ENCODE measurements at regions not wholly inside any gene's neighbourhood (a gene's known extent, or its start where the extent isn't known, plus 50 kb on each side); places are given as distances from the start of the nearest gene placed in this dataset.

DNA sequence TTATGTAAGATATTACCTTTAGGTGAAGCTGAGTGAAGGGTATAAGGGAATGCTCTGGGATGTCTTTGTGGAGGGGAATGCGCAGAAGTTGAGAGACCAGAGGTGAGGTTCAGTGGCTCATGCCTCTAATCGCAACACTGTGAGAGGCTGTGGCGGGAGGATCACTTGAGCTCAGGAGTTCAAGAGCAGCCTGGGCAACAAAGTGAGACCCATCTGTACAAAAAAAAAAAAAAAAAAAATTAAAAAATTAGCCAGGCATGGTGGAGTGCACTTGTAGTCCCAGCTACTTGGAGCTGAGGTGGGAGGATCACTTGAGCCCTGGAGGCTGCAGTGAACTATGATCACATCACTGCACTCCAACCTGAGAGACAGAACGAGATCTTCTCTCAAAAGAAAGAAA, 57.3 kb upstream of the SP3 start:
- DNase-seq, result no peak
- in situ Hi-C loops (cut with MboI; ENCODE audit: low pct_unique_long_range_greater_than_20kb, low sequenced_read_pairs), result no loop called here

DNA sequence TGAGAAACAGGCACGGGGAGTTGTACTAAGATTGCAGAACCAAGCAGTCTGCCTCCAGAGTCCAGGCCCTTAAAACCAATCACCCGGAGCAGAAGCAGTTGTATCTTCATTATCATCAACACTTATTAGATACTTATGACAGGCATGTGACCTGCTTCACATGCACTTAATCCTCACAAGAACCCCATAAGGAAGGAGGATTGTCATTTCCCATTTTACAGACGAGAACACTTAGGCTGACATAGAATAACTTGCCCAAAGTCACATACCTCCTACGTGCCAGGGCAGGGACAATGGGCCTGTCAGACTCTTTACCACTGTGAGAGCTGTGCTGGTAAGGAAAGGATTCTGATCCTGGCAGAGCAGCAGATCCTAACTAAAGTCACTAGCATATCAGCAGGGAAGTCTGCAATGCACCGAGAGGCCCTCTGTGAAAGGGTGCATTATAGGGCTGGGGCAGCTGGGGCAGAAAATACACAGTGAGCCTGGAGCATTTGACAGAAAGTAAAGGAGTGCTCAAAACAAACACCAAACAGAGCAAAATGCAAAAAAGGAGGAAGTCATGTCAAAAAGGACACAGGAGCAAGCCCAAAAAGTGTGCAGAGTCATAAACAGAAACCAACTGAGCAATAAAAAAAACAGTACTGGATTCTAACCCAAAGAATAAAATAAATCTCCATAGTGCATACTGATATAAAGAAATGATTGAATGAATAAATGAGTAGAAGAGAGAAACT, 55.9 kb upstream of the SP3 start:
- peak; percentile 40 for DNase-seq
- in situ Hi-C loops (cut with MboI; ENCODE audit: low pct_unique_long_range_greater_than_20kb, low sequenced_read_pairs), result no loop called here

DNA sequence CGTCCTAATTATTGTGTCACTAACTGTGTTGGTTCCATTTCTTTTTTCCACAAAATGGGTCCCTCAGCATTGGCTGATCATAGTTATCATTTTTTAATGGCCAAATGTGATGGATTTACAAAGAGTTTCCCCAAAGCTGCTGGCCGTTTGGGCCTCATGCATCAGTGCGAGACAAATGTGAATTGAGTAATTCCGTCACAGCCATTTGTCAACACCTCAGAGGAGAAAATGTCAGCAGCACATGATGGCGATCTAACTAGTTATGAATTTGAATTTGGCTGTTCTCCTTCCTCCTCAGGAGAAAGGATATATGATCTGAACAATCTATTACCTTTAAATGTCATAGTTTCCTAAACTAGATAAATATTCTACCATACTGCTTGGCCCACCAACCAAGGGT, 54.9 kb upstream of the SP3 start:
- in situ Hi-C loops (cut with MboI; ENCODE audit: low pct_unique_long_range_greater_than_20kb, low sequenced_read_pairs), result no loop called here
- no peak for DNase-seq

DNA sequence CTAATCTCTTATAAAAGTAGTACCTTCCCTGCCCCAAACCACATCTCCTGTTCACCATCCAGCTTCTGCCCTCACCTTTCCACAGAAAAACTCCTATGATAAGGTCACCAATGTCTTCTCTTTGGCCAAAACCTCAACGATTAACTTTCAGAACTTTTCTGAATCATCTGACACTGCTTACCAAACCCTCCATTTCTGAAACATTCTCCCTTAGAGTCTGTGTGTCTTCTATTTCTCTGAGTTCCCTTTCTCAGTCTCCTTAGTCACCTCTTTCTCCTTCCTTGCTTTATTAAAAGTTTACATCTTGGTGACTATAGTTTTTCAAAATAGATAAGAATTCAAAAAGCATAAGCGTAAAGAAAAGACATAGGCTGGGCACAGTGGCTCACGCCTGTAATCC, 51.3 kb upstream of the SP3 start:
- in situ Hi-C loops (cut with MboI; ENCODE audit: low pct_unique_long_range_greater_than_20kb, low sequenced_read_pairs), result no loop called here
- DNase-seq, result no peak

GRCh38 chr2:174015428-174015827, 50.3 kb upstream of the SP3 start:
- no peak for DNase-seq
- in situ Hi-C loops (cut with MboI; ENCODE audit: low pct_unique_long_range_greater_than_20kb, low sequenced_read_pairs), result no loop called here

Data from KBM-7 (cell line).